Fibroblast of lung (primary cell): ENCODE measurements at regions not wholly inside any gene's neighbourhood (a gene's known extent, or its start where the extent isn't known, plus 50 kb on each side); places are given as distances from the start of the nearest gene placed in this dataset.

Experiments used
- CTCF ChIP-seq, 2 donors: IDR thresholded peaks in 1 of 2; conservative IDR thresholded peaks in 1 of 2; 1 replicate in 1 of 2; 2 replicates in 1 of 2; pipeline ENCODE4 v1.5.1; 2011 to 2012; ENCODE audit warnings: low read length in 2 of 2, control low read depth in 1 of 2, inconsistent platforms in 1 of 2, low read depth in 1 of 2, mild to moderate bottlenecking in 1 of 2
- EZH2 ChIP-seq: IDR thresholded peaks from 2 replicates; pipeline ENCODE4 v1.5.1; 2012; ENCODE audit warnings: low read length, control low read depth, mild to moderate bottlenecking; ENCODE audit errors: missing control alignments

GRCh38 chr21:31394309-31394708, 50.2 kb upstream of the TIAM1 start:
- TF ChIP-seq EZH2 (no peak), CTCF (conservative IDR thresholded peaks at IDR 0.05 in 1 of 2, IDR thresholded peaks at IDR 0.05 in 1 of 2; ENCODE audit: low read depth in 1 of 2, low read length in 2 of 2) (no peak)
